HepG2 (cell line): ENCODE measurements at regions not wholly inside any gene's neighbourhood (a gene's known extent, or its start where the extent isn't known, plus 50 kb on each side); places are given as distances from the start of the nearest gene placed in this dataset.

ENCODE experiments used
- ATAC-seq: fragments of 200-7000 bp; cut with Tn5 transposase; 3 replicates; pipeline ENCODE4 v1.9.1; 2020; ENCODE audit warnings: mild to moderate bottlenecking, moderate library complexity
- BruUV-seq: library from RNA; stranded (reverse); fragments of 400-500 nt; replicated peaks from 2 replicates; lab custom pipeline; 2021; lab: Mats Ljungman, UMichigan
- CTCF ChIA-PET: fragments of 300-600 bp; formaldehyde crosslinking; extraction: SDS; loops from one replicate; lab custom pipeline; 2021; ENCODE audit warnings: low total read pairs, inconsistent platforms, low intra/inter-chr PET ratio; lab: Yijun Ruan, JAX
- POLR2A ChIA-PET: fragments of 350-600 bp; sonication (Branson Sonifier 250); formaldehyde crosslinking; loops from one replicate; lab custom pipeline; 2020; ENCODE audit warnings: antibody characterized with exemption, inconsistent platforms; lab: Yijun Ruan, JAX
- DNase-seq: peaks from one replicate; pipeline ENCODE4 v3.0.0-alpha.2; 2015; ENCODE audit warnings: low spot score
- FAIRE-seq: peaks from 3 replicates; lab custom pipeline; 2011; peaks lifted over from hg19 to GRCh38; lab: Jason Lieb, UNC
- H2AFZ ChIP-seq: one replicate; pipeline ENCODE4 v1.6.1; 2011; ENCODE audit warnings: low read length, inconsistent platforms
- H3K27ac ChIP-seq: fragments of 300-600 bp; 3 replicates; pipeline ENCODE4 v1.8.0; 2011; ENCODE audit warnings: mixed run types, mild to moderate bottlenecking, mixed read lengths, low read length, inconsistent platforms; ENCODE audit not compliant: insufficient read depth; ENCODE audit errors: extremely low read length
- H3K27me3 ChIP-seq, 2 experiments: fragments of 200-600 bp in 1 of 2; 2 replicates in 1 of 2; 3 replicates in 1 of 2; pipeline versions ENCODE4 v1.6.0 to v1.8.0; 2011; ENCODE audit warnings: low read length in 2 of 2, mild to moderate bottlenecking in 2 of 2, moderate library complexity in 2 of 2, inconsistent platforms in 1 of 2; ENCODE audit not compliant: insufficient read depth in 2 of 2, control insufficient read depth in 1 of 2
- H3K36me3 ChIP-seq, 2 experiments: fragments of 200-600 bp in 1 of 2; replicated peaks in 1 of 2; 2 replicates in 1 of 2; 3 replicates in 1 of 2; pipeline versions ENCODE4 v1.5.1 to v1.8.0; 2011; ENCODE audit warnings: low read length in 2 of 2, inconsistent platforms in 1 of 2; ENCODE audit not compliant: insufficient read depth in 2 of 2, control insufficient read depth in 1 of 2
- H3K4me1 ChIP-seq: 2 replicates; pipeline ENCODE4 v1.5.1; 2012; ENCODE audit warnings: low read length, inconsistent platforms; ENCODE audit not compliant: insufficient read depth
- H3K4me2 ChIP-seq: 2 replicates; pipeline ENCODE4 v1.6.0; 2011; ENCODE audit warnings: low read depth, low read length, inconsistent platforms
- H3K4me3 ChIP-seq, 3 experiments: fragments of 200-600 bp in 1 of 3; sonication (generic), shearing (Covaris generic) in 1 of 3; replicated peaks in 1 of 3; 2 replicates each; pipeline ENCODE4 v1.5.1; 2011 to 2016; ENCODE audit warnings: low read length in 3 of 3, inconsistent platforms in 2 of 3, low read depth in 2 of 3, mild to moderate bottlenecking in 2 of 3, control low read depth in 1 of 3, mixed read lengths in 1 of 3; ENCODE audit not compliant: insufficient read depth in 1 of 3
- H3K79me2 ChIP-seq: one replicate; pipeline ENCODE4 v1.6.1; 2011; ENCODE audit warnings: low read length, inconsistent platforms; ENCODE audit not compliant: insufficient read depth
- H3K9ac ChIP-seq: 2 replicates; pipeline ENCODE4 v1.6.0; 2011; ENCODE audit warnings: mild to moderate bottlenecking, low read depth, low read length, inconsistent platforms; ENCODE audit not compliant: insufficient read depth
- H3K9me3 ChIP-seq: 2 replicates; pipeline ENCODE4 v1.5.1; 2012; ENCODE audit warnings: mild to moderate bottlenecking, low read length
- H4K20me1 ChIP-seq: 2 replicates; pipeline ENCODE4 v1.6.0; 2011; ENCODE audit warnings: inconsistent platforms, mild to moderate bottlenecking, low read length, moderate library complexity; ENCODE audit not compliant: insufficient read depth
- GPN1 ChIP-seq: sonication (generic); formaldehyde crosslinking; IDR thresholded peaks from 2 replicates; pipeline ENCODE4 v1.5.1; 2020; ENCODE audit warnings: missing genetic modification reagents, borderline replicate concordance
- HNRNPH1 ChIP-seq: fragments of 200-400 bp; formaldehyde crosslinking; optimal IDR thresholded peaks from 2 replicates; pipeline ENCODE3; 2017; ENCODE audit warnings: mild to moderate bottlenecking, low read depth, low read length
- KDM1A ChIP-seq: IDR thresholded peaks from 2 replicates; pipeline ENCODE4 v1.6.1; 2016; ENCODE audit warnings: missing compliant biosample characterization
- KDM4B ChIP-seq: sonication (generic); formaldehyde crosslinking; IDR thresholded peaks from 2 replicates; pipeline ENCODE4 v1.4.0; 2020; ENCODE audit warnings: missing genetic modification reagents
- KLF12 ChIP-seq: sonication (generic); formaldehyde crosslinking; IDR thresholded peaks from 2 replicates; pipeline ENCODE4 v1.4.0; 2020; ENCODE audit warnings: missing genetic modification reagents, borderline replicate concordance
- KLF13 ChIP-seq: sonication (generic); formaldehyde crosslinking; IDR thresholded peaks from 2 replicates; pipeline ENCODE4 v1.4.0; 2020; ENCODE audit warnings: mild to moderate bottlenecking, missing genetic modification reagents
- MBNL3 ChIP-seq: fragments of 250-450 bp; sonication (Bioruptor Pico); conservative IDR thresholded peaks from 2 replicates; pipeline ENCODE4 v1.8.0; 2022; ENCODE audit warnings: mild to moderate bottlenecking, inconsistent platforms
- NCOA2 ChIP-seq: sonication (generic); formaldehyde crosslinking; IDR thresholded peaks from 2 replicates; pipeline ENCODE4 v1.8.0; 2022; ENCODE audit warnings: inconsistent platforms
- ONECUT2 ChIP-seq: sonication (generic); formaldehyde crosslinking; IDR thresholded peaks from 2 replicates; pipeline ENCODE4 v1.4.0; 2020; ENCODE audit warnings: missing genetic modification reagents
- PHF8 ChIP-seq: sonication (generic); formaldehyde crosslinking; IDR thresholded peaks from 2 replicates; pipeline ENCODE4 v1.5.0; 2020; ENCODE audit warnings: missing genetic modification reagents
- PITX1 ChIP-seq: sonication (generic); formaldehyde crosslinking; IDR thresholded peaks from 2 replicates; pipeline ENCODE4 v1.5.1; 2020; ENCODE audit warnings: mild to moderate bottlenecking, missing genetic modification reagents
- PLRG1 ChIP-seq: fragments of 450-650 bp; conservative IDR thresholded peaks from 2 replicates; pipeline ENCODE4 v1.6.1; 2016
- RFX3 ChIP-seq: IDR thresholded peaks from 2 replicates; pipeline ENCODE4 v1.6.1; 2016; ENCODE audit warnings: missing biosample characterization, missing genetic modification reagents
- TBX2 ChIP-seq: sonication (generic); formaldehyde crosslinking; IDR thresholded peaks from 2 replicates; pipeline ENCODE4 v1.5.0; 2020; ENCODE audit warnings: missing genetic modification reagents, mild to moderate bottlenecking, borderline replicate concordance
- TOPORS ChIP-seq: sonication (generic); formaldehyde crosslinking; IDR thresholded peaks from 2 replicates; pipeline ENCODE4 v1.8.0; 2023; ENCODE audit warnings: mild to moderate bottlenecking, missing genetic modification reagents
- ZBTB42 ChIP-seq: sonication (generic); formaldehyde crosslinking; IDR thresholded peaks from 2 replicates; pipeline ENCODE4 v1.5.0; 2020; ENCODE audit warnings: mild to moderate bottlenecking, missing genetic modification reagents
- ZNF142 ChIP-seq: sonication (generic); formaldehyde crosslinking; IDR thresholded peaks from 2 replicates; pipeline ENCODE4 v1.4.0; 2020; ENCODE audit warnings: missing genetic modification reagents
- ZNF331 ChIP-seq: sonication (generic); formaldehyde crosslinking; IDR thresholded peaks from 2 replicates; pipeline ENCODE4 v1.4.0; 2020; ENCODE audit warnings: missing genetic modification reagents
- ZNF570 ChIP-seq: sonication (generic); formaldehyde crosslinking; IDR thresholded peaks from 2 replicates; pipeline ENCODE4 v1.4.0; 2020; ENCODE audit warnings: mild to moderate bottlenecking, missing genetic modification reagents, borderline replicate concordance
- ZNF777 ChIP-seq: sonication (generic); formaldehyde crosslinking; IDR thresholded peaks from 2 replicates; pipeline ENCODE4 v1.4.0; 2020; ENCODE audit warnings: missing genetic modification reagents
- WGBS: methylation state at CpG from one replicate; pipeline ENCODE4 v1.1.6; 2017; ENCODE audit warnings: low lambda C conversion rate; 5-methylcytosine and 5-hydroxymethylcytosine counted together
- in situ Hi-C: cut with HindIII; loops from 2 replicates; pipeline ENCODE4 v1.10.0; 2017; ENCODE audit warnings: low pct_unique_long_range_greater_than_20kb; ENCODE audit not compliant: extremely low pct_ligation_motif_present
- intact Hi-C: fragments of 100-400 bp; cut with micrococcal nuclease; formaldehyde crosslinking; loops from one replicate; pipeline ENCODE4 v1.10.0; 2022; ENCODE audit not compliant: unreplicated experiment

DNA sequence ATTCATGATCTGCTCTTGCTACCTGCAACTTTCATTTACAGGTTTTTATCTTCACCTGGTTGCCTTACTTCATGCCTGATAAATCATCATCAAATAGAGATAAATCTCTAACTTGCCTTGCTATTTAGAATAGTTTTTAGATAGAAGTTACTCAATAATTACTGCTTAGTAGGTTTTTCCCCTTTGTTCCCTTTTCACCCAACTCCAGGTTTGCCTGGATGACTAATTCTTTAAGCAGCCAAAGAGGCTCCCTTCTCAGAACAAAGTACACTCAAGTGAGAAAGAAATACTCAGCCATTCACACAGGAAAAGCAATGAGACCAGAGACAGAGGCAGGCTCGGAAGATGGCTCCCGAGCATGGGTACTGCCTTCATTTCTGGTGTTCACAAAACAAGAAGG is 268.1 kb upstream of the CRBN start (continued):
- no peak for TF ChIP-seq HNRNPH1
- TF ChIP-seq RFX3 = no peak
- no peak for TF ChIP-seq PHF8 (CRISPR knock-in tag)
- TF ChIP-seq KLF12 (CRISPR knock-in tag) = no peak
- TF ChIP-seq NCOA2 (CRISPR knock-in tag) = no peak
- TF ChIP-seq ZBTB42 (CRISPR knock-in tag) = no peak
- no peak for TF ChIP-seq GPN1 (CRISPR knock-in tag)
- TF ChIP-seq ZNF331 (CRISPR knock-in tag) = no peak

DNA sequence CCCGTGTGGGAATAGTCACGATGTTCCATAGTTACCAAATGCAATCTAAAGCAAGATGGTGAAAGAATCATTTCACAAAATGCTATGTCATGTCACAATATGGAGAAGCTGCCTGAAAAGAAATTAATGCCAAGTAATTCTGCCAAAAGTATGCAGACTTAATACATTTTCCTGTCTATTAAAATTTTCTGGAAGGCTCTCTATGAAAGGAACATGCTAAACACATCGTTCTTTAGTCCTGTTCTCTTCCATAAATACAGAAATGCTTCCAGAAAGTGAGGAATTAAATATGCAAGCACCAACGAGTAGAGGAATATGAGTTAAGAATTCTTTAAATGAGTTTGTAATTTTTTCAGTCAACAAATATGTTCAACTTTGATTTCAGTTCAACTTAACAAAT is 266.8 kb upstream of the CRBN start:
- H3K4me1 ChIP-seq = no peaks in the 10 kb centered on the region
- no peak overlapping the region for H3K27ac ChIP-seq
- no peaks in the 10 kb centered on the region for H3K36me3 ChIP-seq
- no TSS peak for BruUV-seq
- no peak overlapping the region for H3K4me3 ChIP-seq
- intact Hi-C loops = no loop called here
- H4K20me1 ChIP-seq = no peaks in the 10 kb centered on the region
- no peak for TF ChIP-seq MBNL3 (CRISPR knock-in tag)
- no peak for TF ChIP-seq ZNF777 (CRISPR knock-in tag)
- TF ChIP-seq KDM1A (CRISPR knock-in tag) = no peak
- no peak for TF ChIP-seq PLRG1
- no peak for TF ChIP-seq ONECUT2 (CRISPR knock-in tag)
- no peak for TF ChIP-seq ZNF142 (CRISPR knock-in tag)
- TF ChIP-seq KLF13 (CRISPR knock-in tag) = no peak
- no peak for TF ChIP-seq PITX1 (CRISPR knock-in tag)
- TF ChIP-seq KDM4B (CRISPR knock-in tag) = no peak
- TF ChIP-seq TOPORS = no peak
- no peak for TF ChIP-seq ZNF570 (CRISPR knock-in tag)
- no peak for TF ChIP-seq TBX2 (CRISPR knock-in tag)
- TF ChIP-seq, all 625 proteins: peak for 0
- POLR2A ChIA-PET = no interaction called here
- WGBS = 0% methylated on average over 4 of the region's 4 CpGs
- Histone ChIP-seq H3K9me3 (no peaks in the 10 kb centered on the region), H3K27me3 (no peaks in the 10 kb centered on the region), H3K4me2 (no peak overlapping the region), H3K9ac (no peak overlapping the region), H3K79me2 (no peaks in the 10 kb centered on the region), H2AFZ (no peak overlapping the region)
- ATAC-seq (no peak), DNase-seq (no peak), FAIRE-seq (no peak)
- CTCF ChIA-PET = no interaction called here
- in situ Hi-C loops = no loop called here
